ENCODE measurements at regions not wholly inside any gene's neighbourhood (a gene's known extent, or its start where the extent isn't known, plus 50 kb on each side); places are given as distances from the start of the nearest gene placed in this dataset.
A peak's percentile ranks its signal among the peaks of the same experiment; 100 is the strongest.
"Not testable (repeated sequence)": the region's sequence is repeated elsewhere in the genome, so short reads cannot be mapped to it uniquely, and the experiment has no call there.

DNA sequence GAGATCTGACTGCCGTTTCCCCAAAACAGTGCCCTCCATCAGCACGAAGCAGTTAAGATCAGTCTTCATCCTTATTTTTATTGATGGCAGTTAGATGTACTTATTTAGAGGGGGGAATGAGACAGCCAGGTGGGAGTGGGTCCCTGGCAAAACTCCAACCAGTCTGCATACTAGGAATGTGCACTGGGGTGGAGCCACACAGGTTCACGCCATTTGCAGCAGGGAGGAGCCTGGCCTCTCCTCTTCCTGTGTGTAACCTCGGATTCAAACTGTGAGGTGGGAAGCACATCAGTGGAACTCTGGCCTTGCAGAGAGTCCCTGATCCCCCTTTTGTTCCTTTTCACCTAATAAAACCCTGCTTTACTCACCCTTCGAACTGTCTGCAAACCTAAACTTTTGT lies 987.7 kb upstream of the GRIA3 start:
- no peak for DNase-seq (ENCODE audit: low spot score)

DNA sequence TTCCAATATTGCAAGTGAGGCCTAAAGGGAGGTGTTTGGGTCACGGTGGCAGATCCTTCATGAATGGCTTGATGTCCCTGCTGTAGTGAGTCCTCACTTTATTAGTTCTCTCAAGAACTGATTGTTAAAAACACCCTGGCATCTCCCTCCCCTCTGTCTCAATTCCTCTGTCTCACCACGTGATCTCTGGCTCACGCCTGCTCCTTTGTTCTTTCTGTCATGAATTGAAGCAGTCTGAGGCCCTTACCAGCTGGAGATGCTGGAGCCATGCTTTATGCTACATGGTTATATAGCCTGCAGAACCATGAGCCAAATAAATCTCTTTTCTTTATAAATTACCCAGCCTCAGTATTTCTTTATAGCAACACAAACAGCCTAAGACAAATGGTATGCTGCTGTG lies 980.7 kb upstream of the GRIA3 start:
- no peak for DNase-seq (ENCODE audit: low spot score)

DNA sequence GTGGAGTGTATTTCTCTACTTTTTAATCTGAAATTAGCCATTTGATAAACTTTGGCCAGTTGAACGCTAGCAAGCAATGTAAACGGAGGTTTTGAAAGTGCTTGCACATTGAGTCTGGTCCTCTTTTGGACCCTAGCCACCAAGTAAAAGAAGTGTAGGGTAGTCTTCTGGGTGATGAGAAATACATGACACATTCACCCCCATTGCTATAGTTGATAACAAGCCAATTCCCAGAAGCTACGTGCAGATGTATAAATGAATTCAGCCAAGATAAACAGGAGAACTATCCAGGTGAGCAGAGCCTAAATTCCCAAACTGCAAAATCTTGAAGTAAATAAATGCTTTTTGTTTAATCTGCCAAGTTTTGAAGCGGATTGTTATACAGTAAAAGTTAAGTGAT lies 965.4 kb upstream of the GRIA3 start:
- DNase-seq (ENCODE audit: low spot score), result no peak

DNA sequence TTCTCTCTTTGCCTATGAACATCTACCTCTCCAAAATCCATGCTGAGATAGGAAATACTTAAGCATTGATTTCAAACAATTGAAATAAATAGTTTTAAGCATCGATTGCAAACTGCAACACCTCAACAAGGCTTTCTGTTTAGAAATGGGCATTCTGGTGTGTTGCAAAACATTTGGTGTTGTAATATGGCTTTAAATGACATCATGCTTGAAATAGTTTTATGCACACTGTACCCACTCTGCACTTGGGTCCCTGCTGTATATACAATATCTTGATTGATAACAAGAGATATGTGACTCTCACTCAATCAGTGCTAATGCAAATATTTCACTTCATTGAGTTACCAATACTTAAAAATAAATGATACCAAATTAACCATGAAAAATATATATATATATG lies 964.9 kb upstream of the GRIA3 start:
- no peak for DNase-seq (ENCODE audit: low spot score)

DNA sequence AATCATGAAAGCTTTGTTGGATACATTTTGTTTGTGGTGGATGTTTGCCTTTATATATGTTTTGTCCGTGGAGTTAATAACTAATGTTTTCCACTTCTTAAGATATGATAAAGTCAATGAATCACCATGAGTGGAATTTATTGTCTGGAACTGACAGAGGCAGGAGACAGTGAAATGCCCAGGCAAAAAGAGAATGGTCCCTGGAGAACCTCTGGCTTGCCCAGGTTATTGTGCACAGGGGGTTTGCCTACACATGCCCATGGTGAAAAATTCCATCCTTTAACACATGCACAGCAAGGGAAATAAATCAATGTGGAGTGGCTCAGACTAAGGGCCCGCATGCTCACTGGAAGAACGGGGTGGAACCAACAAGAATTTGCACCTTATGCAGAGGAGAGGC lies 964.3 kb upstream of the GRIA3 start:
- DNase-seq (ENCODE audit: low spot score), result no peak

DNA sequence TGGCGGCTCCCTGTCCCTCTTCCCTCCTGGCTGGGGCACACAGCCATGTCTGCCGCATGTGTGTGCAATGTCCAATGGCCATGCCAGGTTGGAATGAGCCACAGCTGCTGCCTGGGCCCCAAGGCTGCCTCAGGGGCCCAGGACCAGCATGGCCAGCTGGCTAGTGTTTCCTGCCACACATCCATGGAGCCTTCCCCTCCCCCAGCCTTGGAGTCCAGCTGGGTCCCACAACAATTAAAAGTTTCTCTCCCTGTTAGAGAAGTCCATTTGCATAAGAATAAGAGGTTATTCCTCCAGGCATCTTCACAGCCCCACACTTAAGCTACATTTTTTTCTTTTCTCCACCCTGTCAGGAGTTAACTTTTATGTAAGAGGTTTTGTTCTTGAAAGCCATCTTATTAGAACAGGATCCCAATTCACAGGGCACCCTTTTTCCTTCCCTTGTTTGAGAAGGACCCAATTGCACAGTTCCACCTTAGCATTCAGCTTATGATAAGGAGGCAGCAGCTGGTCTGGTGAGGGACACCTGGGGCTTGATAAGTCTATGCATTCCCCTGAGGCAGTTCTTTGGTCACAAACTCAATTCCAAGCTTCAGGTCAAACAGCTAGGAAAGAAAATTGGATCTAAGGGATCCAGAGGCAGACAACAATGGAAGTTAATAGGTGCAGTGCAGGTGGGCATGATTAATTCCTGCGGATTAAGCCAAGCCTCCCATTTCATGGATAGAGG lies 963.3 kb upstream of the GRIA3 start:
- no peak for DNase-seq (ENCODE audit: low spot score)

DNA sequence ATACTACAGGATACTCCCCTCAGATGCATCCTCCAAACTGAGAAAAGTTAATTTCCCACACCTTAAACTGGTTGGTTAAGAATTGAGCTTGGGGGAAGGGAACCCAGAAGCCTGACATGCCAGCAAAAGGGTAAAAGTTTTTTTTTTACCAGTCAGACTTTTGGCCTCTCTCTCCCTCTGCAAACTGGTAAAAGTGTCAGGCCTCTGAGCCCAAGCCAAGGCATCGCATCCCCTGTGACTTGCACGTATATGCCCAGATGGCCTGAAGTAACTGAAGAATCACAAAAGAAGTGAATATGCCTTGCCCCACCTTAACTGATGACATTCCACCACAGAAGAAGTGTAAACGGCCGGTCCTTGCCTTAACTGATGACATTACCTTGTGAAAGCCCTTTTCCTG lies 962.3 kb upstream of the GRIA3 start:
- not testable (repeated sequence) for DNase-seq (ENCODE audit: low spot score)

DNA sequence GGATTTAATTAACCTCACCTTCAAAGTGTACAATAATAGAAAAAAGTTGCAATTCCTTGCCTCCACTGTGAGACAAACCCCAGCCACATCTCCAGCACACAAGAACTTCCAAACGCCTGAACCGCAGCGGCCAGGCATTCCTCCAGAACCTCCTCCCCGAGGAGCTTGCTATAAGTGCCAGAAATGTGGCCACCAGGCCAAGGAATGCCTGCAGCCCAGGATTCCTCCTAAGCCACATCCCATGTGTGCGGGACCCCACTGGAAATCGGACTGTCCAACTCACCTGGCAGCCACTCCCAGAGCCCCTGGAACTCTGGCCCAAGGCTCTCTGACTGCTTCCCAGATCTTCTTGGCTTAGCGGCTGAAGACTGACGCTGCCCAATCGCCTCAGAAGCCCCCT lies 959.9 kb upstream of the GRIA3 start:
- DNase-seq (ENCODE audit: low spot score), result not testable (repeated sequence)

DNA sequence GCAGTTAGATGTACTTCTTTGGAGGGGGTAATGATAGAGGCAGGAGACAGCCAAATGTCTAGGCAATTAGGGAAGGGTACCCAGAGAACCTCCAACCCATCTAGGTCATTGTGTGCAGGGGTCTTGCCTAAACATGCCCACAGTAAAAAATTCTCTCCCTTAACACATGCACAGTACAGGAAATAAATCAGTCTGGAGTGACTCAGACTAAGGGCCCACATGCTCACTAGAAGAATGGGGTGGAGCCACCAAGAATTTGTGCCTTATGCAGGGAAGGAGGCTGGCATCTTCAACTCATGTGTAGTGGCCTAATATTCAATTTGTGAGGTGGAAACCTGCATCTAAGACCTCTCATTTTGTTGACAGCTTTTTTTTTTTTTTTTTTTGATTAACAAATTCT lies 945.3 kb upstream of the GRIA3 start:
- peak; percentile 14 for DNase-seq (ENCODE audit: low spot score)

DNA sequence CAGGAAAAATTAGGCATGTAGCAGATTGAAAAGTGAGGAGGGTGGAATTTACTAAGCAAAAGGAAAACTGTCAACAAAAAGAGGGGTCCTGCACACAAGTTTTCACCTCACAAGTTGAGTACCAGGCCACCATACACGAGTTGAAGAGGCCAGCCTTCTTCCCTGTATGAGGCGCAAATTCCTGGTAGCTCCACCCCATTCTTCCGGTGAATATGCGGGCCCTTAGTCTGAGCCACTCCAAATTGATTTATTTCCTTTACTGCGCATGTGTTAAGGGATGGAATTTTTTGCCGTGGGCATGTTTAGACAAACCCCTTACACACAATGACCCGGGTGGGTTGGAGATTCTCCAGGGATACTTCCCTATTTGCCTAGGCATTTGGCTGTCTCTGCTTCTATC lies 942.1 kb upstream of the GRIA3 start:
- no peak for DNase-seq (ENCODE audit: low spot score)

DNA sequence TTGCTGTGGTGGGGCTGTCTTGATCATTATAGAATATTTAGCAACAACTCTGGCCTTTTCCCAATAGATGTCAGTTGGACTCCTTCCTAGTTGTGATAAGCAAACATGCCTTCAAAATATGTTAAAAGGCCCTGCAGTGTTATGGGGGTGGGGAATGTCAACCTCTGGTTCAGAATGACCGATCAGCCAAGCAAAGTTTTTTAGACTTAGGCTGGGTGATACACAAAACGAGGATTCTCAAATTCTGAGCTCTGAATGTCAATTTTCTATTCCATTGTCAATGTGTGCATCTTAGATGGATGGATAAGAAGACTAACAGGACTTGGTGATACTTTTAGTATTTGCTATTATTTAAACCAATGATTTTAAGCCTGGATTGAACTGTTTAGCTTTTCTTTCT lies 940.0 kb upstream of the GRIA3 start:
- no peak for DNase-seq (ENCODE audit: low spot score)

DNA sequence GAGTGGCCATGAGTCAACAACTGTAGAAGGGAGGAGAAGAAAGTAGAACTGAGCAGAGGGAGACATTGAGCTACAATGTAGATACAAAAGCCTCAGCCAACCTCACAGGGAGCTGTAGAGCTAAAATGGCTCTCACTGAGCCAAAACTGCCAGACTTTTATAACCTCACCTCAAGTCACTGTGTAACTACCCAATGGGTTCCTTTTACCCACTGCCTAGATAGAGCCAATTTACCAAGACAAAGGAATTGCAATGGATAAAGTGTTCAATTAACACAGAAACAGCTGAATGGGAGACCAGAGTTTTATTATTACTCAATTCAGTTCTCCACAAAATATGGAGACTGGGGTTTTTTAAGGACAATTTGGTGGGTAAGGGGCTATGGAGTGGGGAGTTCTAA lies 938.9 kb upstream of the GRIA3 start:
- no peak for DNase-seq (ENCODE audit: low spot score)

DNA sequence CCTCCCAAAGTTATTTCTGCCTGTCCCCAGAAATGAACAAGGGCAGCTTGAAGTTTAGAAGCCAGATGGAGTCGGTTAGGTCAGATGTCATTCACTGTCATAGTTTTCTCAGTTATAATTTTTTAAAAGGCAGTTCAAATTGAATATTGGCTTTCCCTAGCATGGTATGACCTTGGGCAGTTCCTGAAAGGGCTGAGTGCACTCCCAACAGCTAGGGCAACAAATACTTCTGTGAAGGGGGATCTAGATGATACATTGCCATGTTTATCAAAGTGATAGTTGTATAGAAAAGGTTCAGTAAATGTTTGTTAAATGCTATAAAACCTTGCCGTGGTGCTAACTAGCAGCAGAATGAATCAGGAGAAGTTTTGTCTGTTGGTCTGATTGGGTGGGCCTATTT lies 938.1 kb upstream of the GRIA3 start:
- no peak for DNase-seq (ENCODE audit: low spot score)

DNA sequence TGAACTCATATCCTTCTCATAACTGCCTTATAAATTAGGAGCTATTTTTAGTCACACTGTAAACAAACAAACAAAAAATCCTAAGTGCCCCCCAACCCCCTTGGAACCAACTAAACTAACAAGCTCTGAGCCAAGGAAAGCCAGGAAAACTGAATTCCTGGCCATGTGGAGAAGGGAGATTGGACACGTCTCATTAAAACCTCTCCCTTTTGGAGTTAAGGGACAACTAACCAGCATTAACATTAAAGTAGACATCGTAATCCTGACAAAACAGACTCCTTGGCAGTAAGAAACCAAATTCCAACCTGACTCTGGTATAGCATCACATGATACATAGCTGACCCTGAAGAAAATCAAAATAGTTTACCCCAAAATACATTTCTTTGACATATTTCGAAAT lies 937.1 kb upstream of the GRIA3 start:
- DNase-seq (ENCODE audit: low spot score), result no peak

DNA sequence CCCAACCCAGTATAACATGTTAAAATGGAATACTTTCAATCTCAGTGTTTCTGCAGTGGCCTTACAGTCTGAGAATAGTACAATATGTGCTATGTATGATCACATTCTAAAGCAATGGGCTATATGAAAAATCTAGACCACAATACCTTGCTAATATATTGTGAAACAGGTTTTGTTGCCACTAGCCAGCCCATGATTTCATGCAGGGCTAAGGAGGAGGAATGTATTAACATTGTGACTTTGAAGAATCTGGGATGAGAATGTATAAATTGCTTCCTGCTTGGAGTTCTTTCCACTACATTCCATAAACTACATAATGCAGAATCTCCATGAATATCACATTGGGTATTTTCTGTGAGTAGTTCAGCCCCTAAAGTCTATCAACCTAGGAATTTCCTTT lies 935.4 kb upstream of the GRIA3 start:
- no peak for DNase-seq (ENCODE audit: low spot score)

DNA sequence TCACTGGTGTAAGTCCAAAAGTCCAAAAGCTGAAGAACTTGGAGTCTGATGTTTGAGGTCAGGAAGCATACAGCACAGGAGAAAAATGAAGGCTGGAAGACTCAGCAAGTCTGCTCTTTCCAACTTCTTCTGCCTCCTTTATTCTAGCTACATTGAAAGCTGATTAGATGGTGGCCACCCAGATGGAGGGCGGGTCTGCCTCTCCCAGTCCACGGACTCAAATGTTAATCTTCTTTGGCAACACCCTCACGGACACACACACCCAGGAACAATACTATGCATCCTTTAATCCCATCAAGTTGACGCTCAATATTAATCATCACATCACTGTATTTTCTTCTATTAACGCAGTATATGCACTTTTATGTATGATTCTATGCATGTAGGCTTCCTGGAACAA lies 931.6 kb upstream of the GRIA3 start:
- DNase-seq (ENCODE audit: low spot score), result no peak

DNA sequence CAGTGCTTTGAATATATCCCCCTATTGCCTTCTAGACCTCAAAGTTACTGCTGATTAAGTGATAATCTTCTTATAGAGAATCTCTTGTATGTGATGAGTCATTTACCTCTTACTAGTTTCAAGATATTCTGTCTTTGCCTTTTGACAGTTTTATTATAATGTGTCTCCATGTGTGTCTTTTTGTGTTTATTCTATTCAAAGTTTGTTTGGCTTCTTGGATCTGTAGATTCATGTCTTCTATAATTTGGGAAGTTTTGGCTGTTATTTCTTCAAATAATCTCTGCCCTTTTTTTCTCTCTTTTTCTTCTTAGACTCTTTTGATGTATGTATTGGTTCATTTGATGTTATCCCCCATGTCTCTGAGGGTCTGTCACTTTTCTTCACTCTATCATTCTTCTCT lies 915.7 kb upstream of the GRIA3 start:
- no peak for DNase-seq (ENCODE audit: low spot score)

DNA sequence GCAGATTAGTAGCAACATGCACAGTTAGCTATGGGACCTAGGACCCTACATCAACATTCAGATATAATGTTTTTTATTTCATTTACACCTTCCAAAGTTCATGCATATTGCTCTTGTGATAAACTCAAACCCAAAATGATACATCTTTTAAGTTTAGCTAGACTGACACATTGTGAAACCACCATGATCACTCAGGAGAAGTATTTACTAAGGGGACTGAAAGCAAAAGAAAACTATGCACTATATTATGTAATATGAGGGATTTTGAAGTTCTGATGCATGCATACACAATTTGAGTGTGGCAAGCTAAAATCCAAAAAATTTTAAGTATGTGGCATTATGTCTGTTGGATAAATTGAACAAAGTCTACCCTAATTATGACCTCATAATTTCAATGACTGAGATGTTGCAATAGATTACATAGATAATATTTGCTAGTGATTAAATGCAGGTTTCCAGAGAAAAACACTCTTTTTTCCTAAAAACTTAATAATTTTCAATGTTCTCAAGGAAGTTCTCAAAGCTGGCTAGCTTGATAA lies 914.8 kb upstream of the GRIA3 start:
- DNase-seq (ENCODE audit: low spot score), result peak; percentile 6

DNA sequence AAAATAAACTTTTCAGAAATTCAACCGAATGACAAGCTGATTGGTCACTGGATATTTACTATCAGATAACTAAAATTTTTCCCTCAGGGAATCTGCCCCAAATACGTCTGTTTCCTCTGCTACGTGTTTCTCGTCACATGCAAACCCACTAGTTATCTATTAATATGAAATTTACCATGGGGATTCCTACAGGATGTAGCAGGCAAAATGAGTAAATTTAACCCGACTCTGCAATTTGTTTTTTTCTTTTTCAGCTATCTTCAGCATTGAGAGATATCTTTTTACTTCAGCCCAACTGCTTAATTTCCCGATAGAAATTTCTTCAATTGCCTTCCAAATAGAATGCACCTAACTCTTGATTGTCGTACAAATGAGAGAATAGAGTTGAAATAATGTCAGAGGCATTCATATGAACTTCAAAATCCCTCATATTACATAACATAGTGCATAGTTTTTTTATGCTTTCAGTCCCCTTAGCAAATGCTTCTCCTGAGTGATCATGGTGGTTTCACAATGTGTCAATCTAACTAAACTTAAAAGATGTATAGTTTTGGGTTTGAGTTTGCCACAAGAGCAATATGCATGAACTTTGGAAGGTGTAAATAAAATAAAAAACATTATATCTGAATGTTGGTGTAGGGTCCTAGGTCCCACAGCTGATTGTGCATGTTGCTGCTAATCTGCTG lies 913.1 kb upstream of the GRIA3 start:
- no peak for DNase-seq (ENCODE audit: low spot score)

DNA sequence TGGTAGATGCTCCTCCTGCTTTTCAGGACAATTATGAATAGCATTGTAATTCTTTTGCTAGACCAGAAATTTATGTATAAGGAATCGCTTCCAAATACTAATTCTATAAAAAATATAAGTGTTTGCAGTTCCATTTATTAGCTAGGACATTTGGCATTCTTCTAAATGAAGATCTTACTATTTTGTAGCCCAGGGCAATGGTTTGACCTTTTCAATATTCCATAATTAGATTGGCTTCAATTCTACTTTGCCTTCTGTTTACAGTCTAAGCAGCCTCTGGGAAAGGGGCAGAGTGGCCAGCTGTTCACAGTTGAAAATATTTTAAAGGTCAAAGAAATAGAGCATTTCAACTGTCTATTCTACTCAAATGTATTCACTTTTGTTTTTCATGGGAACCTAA lies 912.1 kb upstream of the GRIA3 start:
- no peak for DNase-seq (ENCODE audit: low spot score)

DNA sequence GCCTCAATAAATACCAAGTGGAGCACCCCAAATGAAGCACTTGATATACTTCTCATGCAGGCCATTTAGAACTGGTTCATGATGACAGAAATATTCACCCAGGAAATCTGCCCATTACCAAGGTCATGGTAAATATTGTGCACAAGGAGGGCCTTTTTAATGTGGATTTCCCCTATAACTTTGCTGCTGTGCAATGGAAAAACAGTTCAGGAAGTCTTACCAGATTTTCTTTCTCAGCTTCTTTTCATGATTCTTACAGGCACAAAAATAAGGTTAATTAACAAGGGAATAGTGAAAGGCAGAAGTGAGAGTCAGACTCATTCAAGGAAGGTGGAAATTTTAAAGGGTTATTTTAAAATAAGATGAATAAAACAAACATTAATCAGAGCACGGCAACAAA lies 904.3 kb upstream of the GRIA3 start:
- DNase-seq (ENCODE audit: low spot score), result no peak

DNA sequence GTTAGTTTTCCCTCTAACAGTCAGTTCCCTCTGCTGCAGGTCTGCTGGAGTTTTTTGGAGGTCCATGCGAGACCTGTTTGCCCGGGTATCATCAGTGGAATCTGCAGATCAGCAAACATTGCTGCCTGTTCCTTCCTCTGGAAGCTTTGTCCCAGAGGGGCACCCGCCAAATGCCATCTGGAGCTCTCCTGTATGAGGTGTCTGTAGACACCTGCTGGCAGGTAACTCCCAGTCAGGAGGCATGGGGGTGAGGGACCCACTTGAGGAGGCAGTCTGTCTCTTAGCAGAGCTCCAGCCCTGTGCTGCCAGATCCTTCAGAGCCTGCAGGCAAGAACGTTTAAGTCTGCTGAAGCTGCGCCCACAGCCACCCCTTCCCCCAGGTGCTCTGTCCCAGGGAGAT lies 884.3 kb upstream of the GRIA3 start:
- not testable (repeated sequence) for DNase-seq (ENCODE audit: low spot score)

DNA sequence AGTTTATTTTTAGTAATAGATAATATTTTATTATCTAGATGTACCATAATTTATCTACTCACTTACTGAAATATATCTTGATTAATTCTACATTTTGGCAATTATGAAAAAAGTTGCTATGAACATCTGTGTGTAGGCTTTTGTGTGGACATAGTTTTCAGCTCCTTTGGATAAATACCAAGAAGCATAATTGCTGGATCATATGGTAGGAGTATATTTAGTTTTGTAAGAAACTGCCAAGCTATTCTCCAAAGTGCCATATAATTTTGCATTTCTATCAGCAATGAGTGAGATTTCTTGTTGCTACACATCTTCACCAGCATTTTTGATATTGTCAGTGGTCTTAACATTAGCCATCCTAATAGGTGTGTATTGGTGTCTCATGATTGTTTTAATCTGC lies 882.6 kb upstream of the GRIA3 start:
- DNase-seq (ENCODE audit: low spot score), result no peak

DNA sequence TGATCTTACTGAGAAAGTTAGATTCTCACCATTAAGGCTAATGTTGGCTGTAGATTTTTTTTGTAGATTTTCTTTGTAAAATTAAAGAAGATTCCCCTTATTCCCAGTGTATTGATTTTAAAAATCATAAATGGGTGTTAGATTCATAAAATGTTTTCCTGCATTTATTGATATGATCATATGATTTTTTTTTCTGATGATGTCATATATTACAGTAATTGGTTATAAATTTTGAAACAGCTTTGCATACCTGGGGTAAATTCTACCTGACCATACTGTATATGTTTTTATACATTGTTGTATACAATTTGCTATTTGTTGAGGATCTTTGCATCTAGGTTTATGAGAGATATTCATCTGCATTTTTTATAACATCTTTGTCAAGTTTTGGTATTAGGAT lies 880.3 kb upstream of the GRIA3 start:
- DNase-seq (ENCODE audit: low spot score), result no peak
